ENCODE measurements at regions not wholly inside any gene's neighbourhood (a gene's known extent, or its start where the extent isn't known, plus 50 kb on each side); places are given as distances from the start of the nearest gene placed in this dataset.

- H3K27me3 ChIP-seq (ENCODE audit: control insufficient read depth, insufficient read depth, low read length), result no peaks in the 10 kb centered on the region
- peaks cover 9% of the 10 kb centered on the region for H3K4me1 ChIP-seq (ENCODE audit: control insufficient read depth, insufficient read depth, low read length, poor library complexity, severe bottlenecking)
- Mint-ChIP-seq H3K27me3 (peaks cover 15% of the 10 kb centered on the region), H3K27ac (no peak overlapping the region), H3K4me1 (peaks cover 5 to 12% (median 7%) of the 10 kb centered on the region in 4 donors), H3K36me3 (peaks cover 4% of the 10 kb centered on the region), H3K9me3 (no peaks in the 10 kb centered on the region), H3K4me3 (no peak overlapping the region)
- no peak overlapping the region for H3K27ac ChIP-seq (ENCODE audit: insufficient read depth, low read length, poor library complexity, severe bottlenecking)
- DNase-seq (no peak), ATAC-seq (ENCODE audit: low read depth in 2 of 2) (no peak)
- no peaks in the 10 kb centered on the region for H3K36me3 ChIP-seq (ENCODE audit: control insufficient read depth, insufficient read depth, low read length)
- no peaks in the 10 kb centered on the region for H3K9me3 ChIP-seq (ENCODE audit: control insufficient read depth in 2 of 2, low read length in 2 of 2)
- H3K4me3 ChIP-seq (ENCODE audit: low read depth, low read length), result no peak overlapping the region
These were observed 82.6 kb upstream of the SYT13 start for GRCh38 chr11:45368697-45369096.

GRCh38 chr11:45366619-45367190, 80.6 kb upstream of the SYT13 start:
- Histone ChIP-seq H3K27me3 (ENCODE audit: control insufficient read depth, insufficient read depth, low read length) (no peaks in the 10 kb centered on the region), H3K4me1 (ENCODE audit: control insufficient read depth, insufficient read depth, low read length, poor library complexity, severe bottlenecking) (peaks cover 9% of the 10 kb centered on the region), H3K36me3 (ENCODE audit: control insufficient read depth, insufficient read depth, low read length) (no peaks in the 10 kb centered on the region), H3K9me3 (ENCODE audit: control insufficient read depth in 2 of 2, low read length in 2 of 2) (no peaks in the 10 kb centered on the region), H3K27ac (ENCODE audit: insufficient read depth, low read length, poor library complexity, severe bottlenecking) (no peak overlapping the region), H3K4me3 (ENCODE audit: low read depth, low read length) (no peak overlapping the region)
- H3K4me3 Mint-ChIP-seq, result no peak overlapping the region
- ATAC-seq (ENCODE audit: low read depth in 2 of 2) (no peak), DNase-seq (no peak)
- no peaks in the 10 kb centered on the region for H3K9me3 Mint-ChIP-seq
- peaks cover 15% of the 10 kb centered on the region for H3K27me3 Mint-ChIP-seq
- peaks cover 5 to 7% (median 5%) of the 10 kb centered on the region in 4 donors for H3K4me1 Mint-ChIP-seq
- H3K36me3 Mint-ChIP-seq, result peaks cover 4% of the 10 kb centered on the region
- no peak overlapping the region for H3K27ac Mint-ChIP-seq

DNA sequence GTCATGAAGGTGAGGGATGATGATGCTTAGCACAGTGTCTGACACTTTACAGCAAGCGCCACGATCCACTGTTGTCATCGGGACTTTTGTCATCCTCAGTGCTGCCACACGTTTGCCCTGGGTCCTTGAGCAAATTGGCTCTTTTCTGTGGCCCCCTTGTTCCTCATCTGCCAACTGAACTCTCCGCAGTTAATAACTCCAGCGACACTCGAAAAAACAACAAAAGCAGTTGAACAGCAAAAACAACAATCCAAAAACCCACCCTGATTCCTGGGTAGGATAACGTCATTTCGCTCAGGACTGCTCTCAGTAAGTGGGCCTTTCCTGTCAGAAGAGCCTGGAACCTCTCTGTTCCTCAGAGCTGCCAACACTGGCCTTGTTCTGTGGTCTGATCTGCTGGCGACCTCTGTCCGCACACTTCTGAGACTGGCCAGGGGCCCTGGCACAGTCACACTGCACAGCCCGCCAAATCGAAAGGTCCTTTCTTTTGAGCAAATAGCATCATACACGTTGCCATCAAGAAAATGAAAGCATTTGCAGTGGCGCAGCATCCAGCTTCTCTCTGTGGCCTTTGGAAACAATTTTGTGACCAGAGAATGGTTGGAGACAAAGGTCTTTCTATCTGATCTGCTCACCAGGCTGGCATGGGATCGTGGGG, 79.9 kb upstream of the SYT13 start:
- Histone ChIP-seq H3K4me1 (ENCODE audit: control insufficient read depth, insufficient read depth, low read length, poor library complexity, severe bottlenecking) (peaks cover 3% of the 10 kb centered on the region), H3K27me3 (ENCODE audit: control insufficient read depth, insufficient read depth, low read length) (no peaks in the 10 kb centered on the region), H3K27ac (ENCODE audit: insufficient read depth, low read length, poor library complexity, severe bottlenecking) (no peak overlapping the region), H3K4me3 (ENCODE audit: low read depth, low read length) (no peak overlapping the region), H3K9me3 (ENCODE audit: control insufficient read depth in 2 of 2, low read length in 2 of 2) (no peaks in the 10 kb centered on the region), H3K36me3 (ENCODE audit: control insufficient read depth, insufficient read depth, low read length) (no peaks in the 10 kb centered on the region)
- Mint-ChIP-seq H3K4me3 (no peak overlapping the region), H3K9me3 (no peaks in the 10 kb centered on the region), H3K27ac (no peak overlapping the region), H3K27me3 (peaks cover 15% of the 10 kb centered on the region), H3K36me3 (peaks cover 4% of the 10 kb centered on the region), H3K4me1 (peaks cover 2 to 6% (median 2%) of the 10 kb centered on the region in 4 donors)
- DNase-seq (no peak), ATAC-seq (ENCODE audit: low read depth in 2 of 2) (no peak)

DNA sequence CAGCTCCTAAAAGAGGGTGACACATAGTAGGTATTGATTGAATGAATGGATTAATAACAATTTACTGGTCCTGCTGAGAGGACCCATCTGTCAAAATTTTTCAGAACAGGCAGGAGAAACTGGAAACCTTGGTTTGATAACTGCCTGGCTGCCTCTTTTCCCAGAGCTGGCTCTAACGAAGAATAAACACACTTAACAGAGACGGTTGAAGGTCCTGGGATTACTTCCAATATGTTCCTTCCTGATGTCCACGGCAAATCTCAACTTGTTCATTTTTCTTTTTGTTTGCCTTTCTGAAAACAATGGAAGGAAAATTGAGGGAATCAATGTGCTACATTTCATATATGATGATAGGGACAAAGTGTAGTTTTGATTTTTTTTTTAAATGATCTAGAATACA, 76.5 kb upstream of the SYT13 start:
- Mint-ChIP-seq H3K27me3 (peaks cover 14% of the 10 kb centered on the region), H3K4me3 (no peak overlapping the region), H3K4me1 (peaks cover under 1 to 5% (median 3%) of the 10 kb centered on the region in 4 donors), H3K27ac (no peak overlapping the region), H3K36me3 (peaks cover 4% of the 10 kb centered on the region), H3K9me3 (no peaks in the 10 kb centered on the region)
- Histone ChIP-seq H3K36me3 (ENCODE audit: control insufficient read depth, insufficient read depth, low read length) (no peaks in the 10 kb centered on the region), H3K9me3 (ENCODE audit: control insufficient read depth in 2 of 2, low read length in 2 of 2) (no peaks in the 10 kb centered on the region), H3K27ac (ENCODE audit: insufficient read depth, low read length, poor library complexity, severe bottlenecking) (no peak overlapping the region), H3K27me3 (ENCODE audit: control insufficient read depth, insufficient read depth, low read length) (no peaks in the 10 kb centered on the region), H3K4me1 (ENCODE audit: control insufficient read depth, insufficient read depth, low read length, poor library complexity, severe bottlenecking) (no peaks in the 10 kb centered on the region), H3K4me3 (ENCODE audit: low read depth, low read length) (no peak overlapping the region)
- ATAC-seq (ENCODE audit: low read depth in 2 of 2), result no peak
- no peak for DNase-seq

DNA sequence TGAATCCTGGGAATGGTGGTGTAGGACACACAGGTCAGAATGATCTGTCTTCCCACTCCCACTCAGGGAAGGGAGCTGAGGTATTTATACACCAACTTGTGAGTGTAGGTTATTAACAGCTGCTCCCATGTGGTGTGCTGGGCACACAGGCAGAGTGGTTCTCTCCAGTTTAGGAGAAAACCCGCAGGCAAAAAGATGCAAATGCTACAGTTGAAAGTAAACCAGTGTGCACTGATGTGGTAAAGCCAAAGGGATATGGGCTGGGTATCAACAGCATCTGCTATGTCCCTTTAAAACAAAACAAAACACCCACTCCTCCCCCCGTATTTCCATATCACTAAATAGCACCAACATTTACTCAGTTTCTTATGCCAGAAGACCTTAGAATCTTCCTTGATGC, 75.4 kb upstream of the SYT13 start:
- peaks cover 5 to 12% (median 8%) of the 10 kb centered on the region in 4 donors for H3K4me1 Mint-ChIP-seq
- no peaks in the 10 kb centered on the region for H3K9me3 Mint-ChIP-seq
- H3K27ac Mint-ChIP-seq, result no peak overlapping the region

GRCh38 chr11:45355706-45356041, 69.5 kb upstream of the SYT13 start:
- Mint-ChIP-seq H3K27ac (peak overlapping the region in 2 of 3 donors; percentile 89 to 92), H3K27me3 (peaks cover 27% of the 10 kb centered on the region), H3K36me3 (peaks cover 6% of the 10 kb centered on the region), H3K4me3 (peak overlapping the region; percentile 58 to 85 (median 82)), H3K4me1 (peaks cover 9 to 29% (median 22%) of the 10 kb centered on the region in 4 donors), H3K9me3 (peaks cover 0 to 6% (median 2%) of the 10 kb centered on the region in 7 donors)
- Histone ChIP-seq H3K27me3 (ENCODE audit: control insufficient read depth, insufficient read depth, low read length) (peaks cover 7% of the 10 kb centered on the region), H3K4me3 (ENCODE audit: low read depth, low read length) (peak overlapping the region; percentile 77), H3K36me3 (ENCODE audit: control insufficient read depth, insufficient read depth, low read length) (no peaks in the 10 kb centered on the region), H3K9me3 (ENCODE audit: control insufficient read depth in 2 of 2, low read length in 2 of 2) (no peaks in the 10 kb centered on the region), H3K27ac (ENCODE audit: insufficient read depth, low read length, poor library complexity, severe bottlenecking) (peak overlapping the region; percentile 73), H3K4me1 (ENCODE audit: control insufficient read depth, insufficient read depth, low read length, poor library complexity, severe bottlenecking) (peaks cover 17% of the 10 kb centered on the region)
- ATAC-seq (ENCODE audit: low read depth in 2 of 2), result no peak
- DNase-seq, result peak in 1 of 3 donors; percentile 5

More for the DNA sequence above, 75.4 kb upstream of the SYT13 start:
- peaks cover 10% of the 10 kb centered on the region for H3K27me3 Mint-ChIP-seq
- no peak overlapping the region for H3K4me3 ChIP-seq (ENCODE audit: low read depth, low read length)
- no peaks in the 10 kb centered on the region for H3K36me3 ChIP-seq (ENCODE audit: control insufficient read depth, insufficient read depth, low read length)
- peaks cover 4% of the 10 kb centered on the region for H3K36me3 Mint-ChIP-seq
- ATAC-seq (ENCODE audit: low read depth in 2 of 2), result no peak
- H3K9me3 ChIP-seq (ENCODE audit: control insufficient read depth in 2 of 2, low read length in 2 of 2), result no peaks in the 10 kb centered on the region
- H3K4me3 Mint-ChIP-seq, result no peak overlapping the region
- no peak for DNase-seq
- no peak overlapping the region for H3K27ac ChIP-seq (ENCODE audit: insufficient read depth, low read length, poor library complexity, severe bottlenecking)
- H3K4me1 ChIP-seq (ENCODE audit: control insufficient read depth, insufficient read depth, low read length, poor library complexity, severe bottlenecking), result no peaks in the 10 kb centered on the region
- no peaks in the 10 kb centered on the region for H3K27me3 ChIP-seq (ENCODE audit: control insufficient read depth, insufficient read depth, low read length)

DNA sequence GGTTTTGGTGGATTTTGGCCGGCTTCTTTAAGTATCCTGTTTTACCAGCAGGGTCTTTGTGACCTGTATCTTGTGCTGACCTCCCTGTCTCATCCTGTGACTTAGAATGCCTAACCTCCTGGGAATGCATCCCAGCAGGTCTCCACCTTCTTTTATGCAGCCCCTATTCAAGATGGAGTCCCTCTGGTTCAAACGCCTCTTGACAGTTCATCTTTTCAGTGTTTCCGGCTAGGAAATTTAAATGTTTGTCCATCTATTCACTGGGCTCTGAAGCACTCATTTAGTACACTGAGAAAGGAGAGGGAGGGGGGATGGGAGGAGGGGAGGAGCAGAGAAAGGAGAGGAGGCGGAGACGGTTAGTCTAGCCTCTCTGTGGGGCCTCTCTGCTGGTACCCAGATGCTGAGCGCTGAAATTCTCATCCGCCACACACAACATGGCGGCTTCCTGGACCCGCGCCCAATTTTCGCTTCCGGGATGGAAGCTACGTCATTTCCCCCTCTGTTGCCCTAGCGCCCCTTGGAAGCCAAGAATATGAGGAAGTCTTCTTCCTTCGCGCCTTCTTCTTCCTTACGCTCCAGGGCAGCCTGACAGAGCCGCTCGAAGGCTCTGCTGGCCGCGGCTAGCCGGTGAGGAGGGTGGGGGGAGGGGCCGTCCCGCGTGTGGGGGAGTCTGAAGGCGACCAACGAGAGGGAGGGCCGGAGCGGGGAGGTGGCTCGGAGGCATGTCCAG, 69.0 kb upstream of the SYT13 start:
- Mint-ChIP-seq H3K27ac (peak overlapping the region; percentile 87 to 92 (median 89)), H3K36me3 (peaks cover 6% of the 10 kb centered on the region), H3K4me1 (peaks cover 9 to 29% (median 22%) of the 10 kb centered on the region in 4 donors), H3K9me3 (peaks cover 0 to 6% (median 2%) of the 10 kb centered on the region in 7 donors), H3K27me3 (peaks cover 28% of the 10 kb centered on the region), H3K4me3 (peak overlapping the region; percentile 58 to 85 (median 82))
- no peaks in the 10 kb centered on the region for H3K9me3 ChIP-seq (ENCODE audit: control insufficient read depth in 2 of 2, low read length in 2 of 2)
- H3K27me3 ChIP-seq (ENCODE audit: control insufficient read depth, insufficient read depth, low read length), result peaks cover 13% of the 10 kb centered on the region
- H3K36me3 ChIP-seq (ENCODE audit: control insufficient read depth, insufficient read depth, low read length), result no peaks in the 10 kb centered on the region
- peak overlapping the region; percentile 73 for H3K27ac ChIP-seq (ENCODE audit: insufficient read depth, low read length, poor library complexity, severe bottlenecking)
- H3K4me3 ChIP-seq (ENCODE audit: low read depth, low read length), result peak overlapping the region; percentile 77
- ATAC-seq (ENCODE audit: low read depth in 2 of 2) (peak; percentile 92 to 95), DNase-seq (peak; percentile 80 to 93 (median 89))
- peaks cover 17% of the 10 kb centered on the region for H3K4me1 ChIP-seq (ENCODE audit: control insufficient read depth, insufficient read depth, low read length, poor library complexity, severe bottlenecking)
